ENCODE measurements at regions not wholly inside any gene's neighbourhood (a gene's known extent, or its start where the extent isn't known, plus 50 kb on each side); places are given as distances from the start of the nearest gene placed in this dataset.

- WGBS (ENCODE audit: insufficient coverage, insufficient replicate concordance, low lambda C conversion rate, missing lambda C conversion rate) = 8% methylated on average over 9 of the region's 9 CpGs
- Histone ChIP-seq H3K4me3 (no peak overlapping the region), H3K27me3 (replicated peaks in 1 of 2; ENCODE audit: control insufficient read depth in 2 of 2, insufficient read depth in 2 of 2, low read length in 1 of 2) (peaks cover 0 to 2% of the 10 kb centered on the region in 2 experiments; a peak in 1 of 4 replicates), H3K36me3 (ENCODE audit: control insufficient read depth in 2 of 2, insufficient read depth in 2 of 2, low read length in 1 of 2) (no peaks in the 10 kb centered on the region), H3K79me2 (ENCODE audit: control insufficient read depth, insufficient read depth, low read length) (no peaks in the 10 kb centered on the region), H4K20me1 (ENCODE audit: control insufficient read depth, insufficient read depth) (no peaks in the 10 kb centered on the region), H3K4me1 (ENCODE audit: control insufficient read depth, insufficient read depth, low read length) (no peaks in the 10 kb centered on the region), H3K9ac (ENCODE audit: control insufficient read depth, insufficient read depth, low read length) (no peak overlapping the region), H2AFZ (ENCODE audit: control insufficient read depth, low read depth, low read length) (no peak overlapping the region), H3K9me3 (replicated peaks; ENCODE audit: control insufficient read depth, insufficient read depth, low read length) (no peaks in the 10 kb centered on the region), H3K4me2 (ENCODE audit: control insufficient read depth, insufficient read depth) (no peak overlapping the region), H3K27ac (ENCODE audit: control insufficient read depth, insufficient read depth) (no peak overlapping the region)
- intact Hi-C loops (cut with micrococcal nuclease; ENCODE audit: unreplicated experiment) (no loop called here), in situ Hi-C loops (cut with MboI) (no loop called here)
- CTCF ChIA-PET = no interaction called here
- ATAC-seq (peak; percentile 45; the same call in 2 of the 3 replicates), FAIRE-seq (no peak), DNase-seq (ENCODE audit: low read depth, low spot score) (no peak)
- TF ChIP-seq ATF3 (IDR thresholded peaks at IDR 0.05; ENCODE audit: borderline replicate concordance, extremely low read depth, low read depth, low read length) (no peak), RUNX3 (IDR thresholded peaks at IDR 0.05; ENCODE audit: low read length) (peak; percentile 32; the same call in 1 of the 2 replicates)
- SMC1A ChIA-PET (ENCODE audit: uncharacterized antibody, unreplicated experiment) = no interaction called here
- RAD21 ChIA-PET (ENCODE audit: unreplicated experiment) = interaction anchor here (0.5 kb wide), 1 partner anchor 350 kb away, joined by 3 read pairs; no protein-coding TSS in a partner anchor
- BruUV-seq (replicated peaks) = no TSS peak
- POLR2A ChIA-PET = no interaction called here
Observed at GRCh38 chr10:121087129-121087528, 236.0 kb downstream of the WDR11 start.

GRCh38 chr10:121087688-121088087, 236.5 kb downstream of the WDR11 start:
- H3K27me3 ChIP-seq (replicated peaks in 1 of 2; ENCODE audit: control insufficient read depth in 2 of 2, insufficient read depth in 2 of 2, low read length in 1 of 2) = no peaks in the 10 kb centered on the region; a peak in 1 of 4 replicates
- POLR2A ChIA-PET = no interaction called here
- H3K4me3 ChIP-seq = no peak overlapping the region
- H3K27ac ChIP-seq (ENCODE audit: control insufficient read depth, insufficient read depth) = no peak overlapping the region
- H3K9me3 ChIP-seq (replicated peaks; ENCODE audit: control insufficient read depth, insufficient read depth, low read length) = no peaks in the 10 kb centered on the region
- H3K36me3 ChIP-seq (ENCODE audit: control insufficient read depth in 2 of 2, insufficient read depth in 2 of 2, low read length in 1 of 2) = no peaks in the 10 kb centered on the region
- no peak overlapping the region for H2AFZ ChIP-seq (ENCODE audit: control insufficient read depth, low read depth, low read length)
- no peak for DNase-seq (ENCODE audit: low read depth, low spot score)
- intact Hi-C loops (cut with micrococcal nuclease; ENCODE audit: unreplicated experiment) (no loop called here), in situ Hi-C loops (cut with MboI) (no loop called here)
- no peak for ATAC-seq
- no peaks in the 10 kb centered on the region for H4K20me1 ChIP-seq (ENCODE audit: control insufficient read depth, insufficient read depth)
- CTCF ChIA-PET = no interaction called here
- no peak for FAIRE-seq
- no peaks in the 10 kb centered on the region for H3K79me2 ChIP-seq (ENCODE audit: control insufficient read depth, insufficient read depth, low read length)
- H3K9ac ChIP-seq (ENCODE audit: control insufficient read depth, insufficient read depth, low read length) = no peak overlapping the region
- SMC1A ChIA-PET (ENCODE audit: uncharacterized antibody, unreplicated experiment) = no interaction called here
- WGBS (ENCODE audit: insufficient coverage, insufficient replicate concordance, low lambda C conversion rate, missing lambda C conversion rate) = 53% methylated on average over 4 of the region's 4 CpGs
- BruUV-seq (replicated peaks) = no TSS peak
- no peak for TF ChIP-seq FOS (IDR thresholded peaks at IDR 0.05; ENCODE audit: borderline replicate concordance, extremely low read depth, insufficient read length)
- H3K4me2 ChIP-seq (ENCODE audit: control insufficient read depth, insufficient read depth) = no peak overlapping the region
- H3K4me1 ChIP-seq (ENCODE audit: control insufficient read depth, insufficient read depth, low read length) = no peaks in the 10 kb centered on the region
- RAD21 ChIA-PET (ENCODE audit: unreplicated experiment) = no interaction called here

Data from GM12878 (cell line).